HG03175 (cell line): ENCODE measurements at regions not wholly inside any gene's neighbourhood (a gene's known extent, or its start where the extent isn't known, plus 50 kb on each side); places are given as distances from the start of the nearest gene placed in this dataset.
"Not testable (repeated sequence)": the region's sequence is repeated elsewhere in the genome, so short reads cannot be mapped to it uniquely, and the experiment has no call there.

Source experiments
- ATAC-seq: cut with Tn5 transposase; IDR thresholded peaks from one replicate; pipeline ENCODE4 v1.9.1; 2021; ENCODE audit warnings: mild to moderate bottlenecking, moderate library complexity; ENCODE audit not compliant: unreplicated experiment

DNA sequence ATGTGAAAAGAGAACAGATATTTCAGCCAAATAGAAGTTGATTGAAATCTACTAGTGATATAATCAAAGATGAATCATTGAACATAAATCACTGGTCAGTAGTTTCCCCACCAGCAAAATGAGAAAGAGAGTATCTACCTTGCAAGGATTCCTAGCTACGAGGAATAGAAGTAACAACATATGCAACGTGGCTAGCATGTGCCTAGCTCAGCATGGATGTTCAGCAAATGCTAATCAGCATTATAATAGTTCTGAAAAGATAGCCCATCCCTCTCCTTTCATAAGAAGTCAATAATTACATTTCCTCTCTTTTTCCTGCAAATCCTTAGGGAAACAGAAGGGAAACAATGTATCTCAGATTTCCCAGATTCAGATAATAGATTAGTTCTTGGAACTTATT, 417.2 kb downstream of the SATB2 start:
- no peak for ATAC-seq

DNA sequence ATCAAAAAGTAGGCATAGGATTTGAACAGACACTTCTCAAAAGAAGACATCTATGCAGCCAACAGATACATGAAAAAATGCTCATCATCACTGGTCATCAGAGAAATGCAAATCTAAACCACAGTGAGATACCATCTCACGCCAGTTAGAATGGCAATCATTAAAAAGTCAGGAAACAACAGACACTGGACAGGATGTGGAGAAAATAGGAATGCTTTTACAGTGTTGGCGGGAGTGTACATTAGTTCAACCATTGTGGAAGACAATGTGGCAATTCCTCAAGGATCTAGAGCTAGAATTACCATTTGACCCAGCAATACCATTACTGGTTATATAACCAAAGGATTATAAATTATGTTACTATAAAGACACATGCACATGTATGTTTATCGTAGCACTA, 424.0 kb downstream of the SATB2 start:
- not testable (repeated sequence) for ATAC-seq

DNA sequence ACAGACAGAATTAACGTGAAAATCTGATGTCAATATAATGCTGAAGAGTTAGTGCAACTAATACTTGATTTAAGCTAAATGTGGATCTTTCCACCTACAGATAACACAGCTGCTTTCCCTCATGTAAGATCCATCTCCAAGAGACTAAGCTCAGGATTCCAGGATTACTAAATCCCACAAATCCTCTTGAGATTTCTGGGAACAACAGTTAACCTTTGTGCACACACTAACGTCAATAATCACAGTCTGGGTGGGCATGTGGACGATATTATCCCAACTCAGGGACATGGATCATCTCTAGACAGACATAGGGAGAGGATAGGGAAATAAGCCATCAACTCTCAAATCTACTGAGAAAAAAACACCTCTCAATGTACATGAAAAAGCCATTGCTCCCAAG, 432.6 kb downstream of the SATB2 start:
- ATAC-seq, result no peak

DNA sequence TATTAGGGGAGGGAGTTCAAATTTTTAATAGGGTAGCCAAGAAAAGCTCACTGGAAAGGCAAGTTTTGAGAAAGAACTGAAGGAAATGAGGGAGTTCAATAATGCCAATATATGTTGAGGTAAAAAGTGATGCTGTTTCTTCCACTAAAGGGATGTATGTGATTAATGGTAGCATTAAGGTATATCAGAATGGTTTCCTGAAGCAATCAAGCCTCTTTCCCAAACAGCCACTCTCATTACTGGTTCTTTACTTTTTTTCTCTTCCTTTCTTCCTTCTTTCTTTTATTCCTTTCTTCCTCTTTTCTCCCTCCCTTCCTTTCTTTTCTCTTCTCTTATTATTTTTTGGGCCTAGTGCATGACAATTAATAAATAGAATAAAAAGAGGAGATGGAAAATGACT, 433.5 kb downstream of the SATB2 start:
- no peak for ATAC-seq

DNA sequence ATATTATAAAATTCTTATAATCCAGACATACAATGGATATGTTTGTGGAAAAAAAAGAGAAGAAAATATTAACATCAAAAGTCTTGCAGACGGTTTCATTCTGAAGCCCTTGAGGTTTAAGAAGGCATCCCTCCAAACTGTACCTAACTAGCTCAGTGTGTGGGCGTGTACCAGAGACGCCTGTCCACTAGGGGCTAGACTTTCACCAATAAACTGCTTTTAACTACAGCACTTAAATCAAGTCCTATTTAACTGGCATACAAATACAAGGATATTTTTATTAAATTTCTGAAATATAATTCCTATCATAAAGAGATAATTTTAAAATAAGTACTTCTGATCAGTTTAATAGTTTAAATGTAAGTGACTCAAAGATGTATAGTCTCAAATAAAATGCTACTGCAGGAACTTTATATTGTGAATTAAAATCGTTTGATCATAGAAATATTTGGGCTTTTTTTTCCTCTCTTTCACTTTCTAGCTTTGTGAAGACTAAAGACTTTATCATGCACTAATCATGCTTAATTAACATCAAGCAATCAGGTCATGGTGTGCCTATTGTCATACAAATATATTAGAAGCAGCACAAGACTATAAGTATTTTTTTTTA, 437.7 kb downstream of the SATB2 start:
- ATAC-seq, result no peak

DNA sequence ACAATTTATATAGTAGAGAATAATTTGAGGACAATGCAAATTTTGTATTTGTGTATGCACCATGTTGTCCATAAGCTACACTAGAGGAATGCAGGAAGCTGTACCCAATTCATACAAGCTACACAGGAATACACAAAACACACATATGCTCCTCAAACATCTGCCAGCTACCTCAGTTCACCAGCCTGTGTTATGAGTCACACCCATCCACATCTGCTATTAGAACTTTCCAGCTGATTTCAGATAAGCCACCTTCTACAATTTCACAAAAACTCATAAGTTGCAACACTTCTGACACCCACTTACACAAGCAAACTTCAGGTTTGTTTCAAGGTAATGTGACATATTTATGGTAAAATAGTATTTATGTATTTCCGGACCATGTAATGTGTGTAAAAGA, 438.9 kb downstream of the SATB2 start:
- ATAC-seq, result no peak

DNA sequence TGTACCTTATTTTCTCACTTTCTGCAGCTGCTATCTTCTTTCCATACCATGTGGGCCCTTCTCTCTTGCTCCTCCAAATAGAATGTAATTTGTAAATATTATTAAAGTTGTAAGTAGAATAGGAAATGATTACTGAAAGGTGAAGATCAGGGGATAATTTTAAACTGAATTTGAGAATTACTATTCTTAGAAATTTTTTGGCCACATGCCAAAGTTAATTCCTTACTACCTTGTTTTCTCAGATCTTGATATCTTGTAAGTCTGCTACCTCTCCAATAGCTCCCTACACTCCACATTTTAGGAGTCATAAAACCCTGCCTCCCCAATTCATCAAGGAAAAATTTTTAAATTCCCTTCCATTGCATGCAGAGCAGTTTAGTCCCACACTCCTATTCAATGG, 442.7 kb downstream of the SATB2 start:
- ATAC-seq, result no peak

DNA sequence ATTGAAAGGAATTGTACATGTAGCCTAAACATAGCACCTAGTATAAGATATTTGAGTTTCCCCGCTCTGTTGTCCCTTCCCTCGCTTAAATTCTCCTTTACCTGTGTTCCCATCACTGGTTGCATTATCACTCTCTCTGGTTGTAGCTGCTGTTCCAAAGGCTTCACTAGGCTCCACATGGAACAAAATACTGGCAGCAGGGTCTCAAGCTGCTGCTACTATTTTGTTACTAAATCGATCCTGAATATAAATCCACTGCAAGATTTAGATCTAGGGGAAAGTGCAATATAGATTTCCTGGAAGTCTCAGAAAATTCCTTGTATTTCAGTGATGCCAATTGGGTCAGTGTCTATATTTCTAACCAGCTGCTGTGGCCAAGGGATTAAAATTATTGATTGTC, 443.5 kb downstream of the SATB2 start:
- no peak for ATAC-seq

DNA sequence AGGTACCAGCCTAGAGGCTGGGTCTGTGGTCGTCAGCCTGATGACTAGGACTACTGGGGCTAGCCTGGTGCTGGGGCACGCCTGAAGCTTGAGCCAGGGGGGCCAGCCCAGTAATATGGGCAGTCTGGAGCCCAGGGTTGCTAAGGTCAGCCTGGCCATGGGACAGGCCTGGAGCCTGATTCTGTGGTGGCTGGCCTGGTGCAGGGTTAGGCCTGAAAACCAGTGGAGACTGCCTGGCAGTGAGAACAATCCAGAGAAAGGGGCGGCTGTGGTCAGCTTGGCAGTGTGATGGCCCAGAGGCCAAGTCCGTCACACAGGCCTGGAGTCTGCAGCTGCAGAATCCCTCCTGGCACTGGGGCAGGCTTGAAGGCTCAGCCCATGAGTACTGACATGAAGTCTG, 445.8 kb downstream of the SATB2 start:
- no peak for ATAC-seq

DNA sequence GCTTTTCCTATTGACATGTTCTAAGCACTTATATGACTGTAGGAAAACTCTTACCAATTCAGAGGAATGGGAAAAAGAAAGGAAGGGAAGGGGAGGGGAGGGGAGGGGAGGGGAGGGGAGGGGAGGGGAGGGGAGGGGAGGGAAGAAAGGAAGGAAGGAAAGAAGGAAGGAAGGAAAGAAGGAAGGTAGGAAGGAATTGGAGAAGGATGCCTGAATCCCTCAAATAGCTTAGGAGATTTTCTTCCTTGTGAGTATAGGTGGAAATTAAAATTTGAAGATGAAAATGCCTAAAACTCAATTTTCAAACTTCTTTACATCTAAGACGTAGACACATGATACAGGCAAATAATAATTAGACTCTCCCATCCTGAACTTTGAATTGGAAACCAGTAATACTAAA, 463.1 kb downstream of the SATB2 start:
- no peak for ATAC-seq

DNA sequence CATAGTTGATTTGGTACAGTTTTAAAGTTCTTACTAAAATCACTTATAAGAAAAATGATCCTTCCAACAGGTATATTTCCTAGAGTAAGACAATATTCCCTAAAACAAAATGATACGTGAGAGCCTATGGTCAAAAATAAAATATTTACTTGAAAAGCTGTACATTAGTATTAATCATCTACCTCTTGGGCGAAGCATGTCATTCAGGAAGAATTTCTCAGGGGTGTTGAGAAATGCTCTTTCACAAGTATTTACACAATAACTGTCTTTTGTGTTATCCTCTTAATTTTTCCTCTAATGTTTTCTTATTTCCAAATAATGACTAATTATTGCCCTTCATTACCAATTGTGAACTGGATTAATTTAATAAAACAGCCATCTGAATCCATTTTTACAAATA, 466.3 kb downstream of the SATB2 start:
- ATAC-seq, result no peak

DNA sequence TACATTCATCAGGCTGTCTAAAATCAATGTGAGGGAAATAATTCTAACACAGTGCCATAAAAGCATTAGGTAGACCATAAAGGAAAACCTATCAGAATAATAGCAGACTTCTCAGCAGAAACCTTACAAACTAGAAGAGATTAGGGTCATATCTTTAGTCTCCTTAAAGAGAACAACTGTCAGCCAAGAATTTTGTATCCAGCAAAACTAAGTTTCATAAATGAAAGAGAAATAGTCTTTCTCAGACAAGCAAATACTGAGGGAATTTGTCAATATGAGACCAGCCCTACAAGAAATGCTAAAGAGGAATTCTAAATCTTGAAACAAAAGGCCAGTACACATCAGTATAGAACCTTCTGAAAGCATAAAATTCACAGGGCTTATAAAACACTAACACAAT, 482.0 kb downstream of the SATB2 start:
- ATAC-seq, result no peak

DNA sequence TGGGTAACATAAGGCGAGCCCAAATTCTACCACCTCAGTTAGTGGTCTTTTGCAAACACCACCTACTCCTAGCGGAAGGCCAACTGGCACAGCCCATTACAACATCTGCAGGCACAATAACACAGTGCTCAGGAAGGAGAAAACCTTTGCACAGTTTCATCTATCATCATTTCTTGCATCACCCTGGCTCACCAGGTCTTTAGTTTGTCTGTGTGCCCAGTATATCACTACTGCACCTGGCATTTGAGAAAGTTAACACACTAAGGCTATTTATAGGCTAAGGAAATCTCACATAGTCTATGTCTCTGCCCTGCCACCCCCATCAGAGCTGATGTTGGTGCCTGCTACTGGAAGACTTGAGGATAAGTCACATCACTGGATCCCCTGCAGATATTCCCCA, 484.0 kb downstream of the SATB2 start:
- no peak for ATAC-seq

DNA sequence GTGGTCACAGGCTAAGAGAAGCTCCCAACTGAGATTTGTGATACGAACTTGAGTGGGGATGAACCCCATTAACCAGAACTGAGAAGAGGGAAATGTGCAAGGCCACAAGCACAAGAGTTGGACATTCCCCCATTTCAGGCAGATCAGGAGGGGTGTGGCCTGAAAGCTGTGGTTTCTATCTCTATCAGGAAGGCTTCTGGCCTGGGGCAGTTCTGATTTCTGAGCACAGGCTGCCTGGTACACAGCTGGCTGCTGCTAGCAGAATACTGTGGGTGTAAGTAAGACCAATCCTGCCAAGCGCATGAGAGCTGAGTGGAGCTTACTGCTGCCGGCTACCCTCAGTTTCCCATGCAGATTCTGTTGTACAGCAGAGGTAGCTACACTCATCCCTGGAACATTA, 484.6 kb downstream of the SATB2 start:
- ATAC-seq, result no peak

DNA sequence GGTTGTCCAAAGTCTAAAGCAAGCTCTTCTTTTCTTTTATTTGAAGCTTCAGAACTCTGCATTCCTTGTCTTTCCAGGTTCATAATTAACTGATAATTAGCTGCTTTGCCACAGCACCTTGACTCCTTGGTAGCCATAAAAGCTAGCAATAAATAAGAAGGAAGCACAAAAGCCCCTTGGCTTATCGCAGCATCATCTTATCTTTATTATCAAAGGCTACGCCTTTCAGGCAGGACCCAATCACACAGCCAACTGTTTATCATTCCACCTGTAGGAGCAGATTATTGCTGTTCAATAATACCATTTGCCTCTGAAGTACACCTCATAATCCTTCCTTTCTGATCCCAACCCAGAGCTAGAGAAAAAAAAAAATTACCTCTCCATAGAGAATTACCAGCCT, 489.2 kb downstream of the SATB2 start:
- ATAC-seq, result no peak

DNA sequence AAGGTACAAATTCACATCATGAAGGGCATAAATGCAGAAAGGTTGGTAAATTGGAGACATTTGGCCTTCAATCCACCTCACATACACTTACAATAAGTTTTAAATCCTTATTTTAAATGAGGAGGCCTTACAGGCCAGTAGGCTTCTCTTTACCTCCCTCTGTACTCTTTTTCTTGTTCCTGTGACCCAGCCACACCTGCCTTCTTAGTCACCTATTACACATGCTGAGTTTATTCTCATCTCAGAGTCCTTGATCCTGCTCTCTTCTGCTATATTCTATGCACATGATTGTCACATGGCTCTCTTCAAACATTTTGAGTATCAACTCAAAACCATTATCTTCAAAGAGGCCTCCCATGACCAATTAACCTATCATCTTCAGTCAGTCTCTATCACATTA, 491.5 kb downstream of the SATB2 start:
- no peak for ATAC-seq

DNA sequence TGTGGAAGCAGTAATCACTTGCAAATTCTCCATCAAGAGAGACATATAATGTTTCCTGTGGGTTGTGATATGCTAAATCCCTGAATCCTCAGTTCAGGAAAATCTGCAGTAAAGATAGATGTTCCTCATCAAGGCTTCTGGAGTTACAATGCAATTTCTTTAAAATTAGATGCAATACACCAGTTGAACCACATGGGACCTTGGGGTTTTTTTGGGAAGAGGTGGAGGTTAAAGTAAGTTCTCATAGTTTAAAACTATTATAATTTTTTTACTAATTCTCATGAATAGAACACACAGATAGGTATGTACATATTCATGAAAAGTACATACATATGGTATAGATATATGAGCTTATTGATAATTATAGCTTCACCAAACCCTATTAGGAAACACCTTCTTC, 496.2 kb downstream of the SATB2 start:
- ATAC-seq, result no peak

DNA sequence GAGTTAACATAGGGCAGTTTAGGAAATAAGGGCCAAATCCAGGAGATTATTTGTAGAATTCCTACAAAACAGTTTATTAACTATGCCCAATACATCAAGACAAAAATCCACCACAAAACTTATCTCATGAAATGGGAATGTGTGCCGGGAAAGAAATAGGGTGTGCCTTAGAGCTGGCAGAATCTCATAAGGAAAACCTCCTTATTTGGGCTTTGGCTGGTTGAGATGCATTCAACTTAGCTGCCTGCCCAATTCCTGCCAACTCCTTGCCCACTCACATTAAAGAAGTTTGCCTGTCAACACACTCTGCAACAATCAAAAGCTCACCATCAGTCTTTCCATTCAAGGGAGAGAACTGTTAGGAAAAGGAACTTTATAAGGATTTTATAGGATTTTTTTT, 500.6 kb downstream of the SATB2 start:
- no peak for ATAC-seq

DNA sequence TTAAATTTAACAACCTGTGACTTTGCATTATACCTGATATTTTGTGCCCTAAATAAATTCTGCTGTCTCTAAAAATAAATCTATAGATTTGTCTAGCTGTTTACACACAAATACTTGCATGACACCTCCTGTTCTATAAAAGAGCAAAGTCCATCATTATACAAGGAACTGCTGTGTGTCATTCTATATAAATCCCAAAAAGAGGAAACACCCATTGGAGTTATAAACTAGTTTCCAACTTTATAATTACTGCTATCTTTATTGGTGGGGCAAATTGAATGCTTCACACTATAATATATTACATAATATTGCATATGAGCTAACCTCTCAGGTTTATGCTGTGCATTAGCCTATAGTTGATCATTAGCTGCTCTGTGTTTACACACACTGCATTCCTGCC, 504.4 kb downstream of the SATB2 start:
- ATAC-seq, result no peak

DNA sequence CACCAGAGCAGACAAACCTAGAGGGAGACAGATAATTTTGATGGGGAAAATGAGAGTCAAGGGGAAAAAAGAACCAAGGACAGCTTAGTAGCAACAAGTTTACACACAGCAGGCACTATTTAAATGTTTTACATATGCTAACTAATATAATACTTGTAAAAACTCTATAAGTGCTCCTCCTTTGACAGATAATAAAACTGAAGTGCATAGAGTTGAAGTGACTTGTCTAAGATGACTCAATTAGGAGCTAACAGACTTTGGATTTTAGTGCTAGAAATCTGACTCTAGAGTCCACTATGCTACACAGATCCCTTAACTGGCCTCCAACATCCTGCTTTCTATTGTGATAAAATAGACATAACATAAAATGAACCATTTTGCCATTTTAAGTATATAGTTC, 506.9 kb downstream of the SATB2 start:
- ATAC-seq, result no peak

DNA sequence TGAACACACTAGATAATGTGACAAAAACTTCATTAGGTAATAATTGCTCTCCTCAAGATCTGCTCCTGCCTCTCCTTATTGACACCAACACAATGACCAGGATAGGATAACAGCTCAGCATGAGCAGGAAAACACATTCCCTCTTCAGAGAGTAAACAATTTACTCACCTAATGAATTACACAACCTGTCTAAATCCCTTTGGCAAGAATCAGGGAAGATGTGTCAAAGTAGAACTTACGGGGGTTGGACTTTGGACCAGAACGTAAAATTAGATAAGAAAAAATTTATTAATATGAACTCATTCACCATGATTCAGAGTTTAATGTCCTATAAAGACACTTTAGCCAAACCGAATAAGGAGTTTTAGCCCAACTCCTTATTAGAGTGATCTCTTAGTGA, 512.2 kb downstream of the SATB2 start:
- ATAC-seq, result no peak

DNA sequence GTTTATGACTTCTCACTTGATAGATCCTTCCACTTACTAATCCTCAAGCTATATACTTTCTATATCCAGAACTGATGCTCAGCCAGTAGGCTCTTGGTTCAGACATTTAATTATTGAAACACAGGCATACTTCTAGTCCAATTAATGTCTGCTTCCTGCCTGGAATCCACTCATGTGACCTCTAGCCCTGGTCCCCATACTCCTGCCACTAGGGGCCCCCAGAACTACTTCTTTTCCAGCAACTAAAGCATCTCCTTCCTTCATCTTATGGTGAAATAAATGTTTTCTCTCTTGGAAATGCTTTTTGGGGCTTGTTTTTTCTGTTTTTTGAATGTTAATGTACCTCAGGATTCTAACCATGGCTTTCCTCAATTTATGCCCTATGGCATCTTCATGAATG, 527.6 kb downstream of the SATB2 start:
- ATAC-seq, result no peak

DNA sequence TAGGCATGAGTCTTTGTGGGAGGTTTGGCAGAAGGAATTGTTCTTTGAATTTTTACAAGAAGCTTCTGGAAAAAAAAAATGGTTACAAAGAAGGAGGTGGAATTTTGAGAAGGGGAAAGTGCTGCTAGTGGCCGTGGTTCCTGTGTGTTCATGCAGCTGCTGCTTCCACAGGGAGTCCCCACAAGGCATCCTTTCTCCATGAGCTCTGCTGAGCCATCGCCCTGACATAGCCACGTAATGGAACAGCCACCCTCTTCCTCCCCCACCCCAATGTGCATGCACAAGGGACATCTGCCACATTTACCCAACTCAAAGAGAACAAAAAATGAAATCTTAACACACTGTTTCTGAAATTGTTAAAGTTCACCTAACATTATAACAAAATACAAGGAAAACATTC, 529.7 kb downstream of the SATB2 start:
- ATAC-seq, result no peak
